ENCODE measurements at regions not wholly inside any gene's neighbourhood (a gene's known extent, or its start where the extent isn't known, plus 50 kb on each side); places are given as distances from the start of the nearest gene placed in this dataset.

GRCh38 chr11:23263466-23263865, 403.2 kb upstream of the CCDC179 start:
- H3K9me3 ChIP-seq (replicated peaks; ENCODE audit: low read length), result no peaks in the 10 kb centered on the region
- H3K27me3 ChIP-seq (ENCODE audit: control insufficient read depth, insufficient read depth, low read length), result no peaks in the 10 kb centered on the region
- no peak overlapping the region for H3K4me2 ChIP-seq (ENCODE audit: low read length)
- no peaks in the 10 kb centered on the region for H3K4me1 ChIP-seq (ENCODE audit: control insufficient read depth, insufficient read depth, low read length)
- H3K9ac ChIP-seq (ENCODE audit: low read depth, low read length), result no peak overlapping the region
- H3K36me3 ChIP-seq (ENCODE audit: insufficient read depth, low read length), result no peaks in the 10 kb centered on the region
- H3K4me3 ChIP-seq (ENCODE audit: low read length), result no peak overlapping the region

DNA sequence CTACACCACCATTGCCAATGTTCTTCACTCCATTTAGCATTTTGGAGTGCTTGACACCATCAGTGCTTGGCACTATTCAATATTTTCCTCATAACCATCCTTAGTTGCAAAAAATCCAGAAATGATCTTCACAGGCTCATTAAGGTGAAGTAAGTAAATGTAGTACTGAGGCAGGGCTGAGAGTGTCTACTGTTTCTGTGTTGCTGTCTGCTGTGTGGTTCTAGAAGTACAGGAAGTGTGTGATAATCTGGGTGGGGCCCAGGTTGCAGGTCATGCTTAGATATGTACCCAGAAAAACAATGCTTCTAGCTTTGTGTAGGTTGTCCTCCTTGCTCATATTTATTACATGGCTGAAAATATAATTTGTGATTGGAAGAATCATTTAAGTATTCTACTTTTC, 411.8 kb upstream of the CCDC179 start:
- H3K4me1 ChIP-seq (ENCODE audit: control insufficient read depth, insufficient read depth, low read length), result no peaks in the 10 kb centered on the region
- H3K4me3 ChIP-seq (ENCODE audit: low read length), result no peak overlapping the region
- H3K27me3 ChIP-seq (ENCODE audit: control insufficient read depth, insufficient read depth, low read length), result no peaks in the 10 kb centered on the region
- H3K9me3 ChIP-seq (replicated peaks; ENCODE audit: low read length), result no peaks in the 10 kb centered on the region
- no peaks in the 10 kb centered on the region for H3K36me3 ChIP-seq (ENCODE audit: insufficient read depth, low read length)
- H3K4me2 ChIP-seq (ENCODE audit: low read length), result no peak overlapping the region
- no peak overlapping the region for H3K9ac ChIP-seq (ENCODE audit: low read depth, low read length)

DNA sequence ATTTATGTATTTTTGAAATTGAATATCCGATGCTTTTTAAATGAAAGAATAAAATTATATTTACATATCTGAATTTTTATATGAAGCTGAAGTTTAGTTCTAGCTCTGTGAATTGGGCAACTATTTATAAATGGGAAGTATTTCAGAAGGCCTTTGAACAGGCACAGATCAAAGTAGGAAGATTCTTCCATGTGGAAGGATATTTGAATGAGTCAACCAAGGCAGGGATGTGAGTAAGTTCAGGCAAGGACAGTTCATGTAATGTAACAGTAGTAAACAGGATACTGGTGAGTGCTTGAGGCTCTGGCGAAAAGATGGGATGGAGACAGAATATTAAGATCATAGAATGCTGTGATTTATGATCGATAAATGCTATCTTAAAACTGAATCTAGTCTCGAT, 417.8 kb upstream of the CCDC179 start:
- no peaks in the 10 kb centered on the region for H3K9me3 ChIP-seq (replicated peaks; ENCODE audit: low read length)
- no peaks in the 10 kb centered on the region for H3K4me1 ChIP-seq (ENCODE audit: control insufficient read depth, insufficient read depth, low read length)

DNA sequence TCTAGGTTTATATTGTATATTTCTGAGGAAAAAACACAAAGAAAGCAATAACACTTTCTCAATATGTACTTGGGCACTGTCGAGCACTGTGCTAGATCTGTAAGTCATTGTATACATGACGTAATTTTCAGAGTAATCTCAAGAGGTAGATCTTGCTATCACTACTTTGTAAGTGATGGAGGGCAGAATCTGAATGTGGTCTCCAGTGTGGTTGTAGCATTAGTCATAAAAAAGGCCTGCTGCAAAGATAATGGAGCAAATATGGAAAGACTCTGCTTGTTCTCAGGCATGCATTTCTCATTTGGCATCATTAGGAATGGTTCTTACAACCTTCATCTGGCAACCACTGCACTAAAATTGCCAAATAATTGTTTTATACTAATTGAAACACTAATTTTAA, 419.8 kb upstream of the CCDC179 start:
- no peaks in the 10 kb centered on the region for H3K9me3 ChIP-seq (replicated peaks; ENCODE audit: low read length)
- no peak overlapping the region for H3K9ac ChIP-seq (ENCODE audit: low read depth, low read length)
- H3K36me3 ChIP-seq (ENCODE audit: insufficient read depth, low read length), result no peaks in the 10 kb centered on the region
- H3K4me1 ChIP-seq (ENCODE audit: control insufficient read depth, insufficient read depth, low read length), result no peaks in the 10 kb centered on the region
- H3K27me3 ChIP-seq (ENCODE audit: control insufficient read depth, insufficient read depth, low read length), result no peaks in the 10 kb centered on the region
- no peak overlapping the region for H3K4me3 ChIP-seq (ENCODE audit: low read length)
- H3K4me2 ChIP-seq (ENCODE audit: low read length), result no peak overlapping the region

More for the DNA sequence above, 417.8 kb upstream of the CCDC179 start:
- H3K9ac ChIP-seq (ENCODE audit: low read depth, low read length), result no peak overlapping the region
- no peak overlapping the region for H3K4me3 ChIP-seq (ENCODE audit: low read length)
- H3K27me3 ChIP-seq (ENCODE audit: control insufficient read depth, insufficient read depth, low read length), result no peaks in the 10 kb centered on the region
- no peaks in the 10 kb centered on the region for H3K36me3 ChIP-seq (ENCODE audit: insufficient read depth, low read length)
- no peak overlapping the region for H3K4me2 ChIP-seq (ENCODE audit: low read length)

GRCh38 chr11:23283666-23284065, 423.4 kb upstream of the CCDC179 start:
- Histone ChIP-seq H3K4me2 (ENCODE audit: low read length) (no peak overlapping the region), H3K4me1 (ENCODE audit: control insufficient read depth, insufficient read depth, low read length) (no peaks in the 10 kb centered on the region), H3K27me3 (ENCODE audit: control insufficient read depth, insufficient read depth, low read length) (no peaks in the 10 kb centered on the region), H3K4me3 (ENCODE audit: low read length) (no peak overlapping the region), H3K9me3 (replicated peaks; ENCODE audit: low read length) (no peaks in the 10 kb centered on the region), H3K36me3 (ENCODE audit: insufficient read depth, low read length) (no peaks in the 10 kb centered on the region), H3K9ac (ENCODE audit: low read depth, low read length) (no peak overlapping the region)

GRCh38 chr11:23284631-23285030, 424.4 kb upstream of the CCDC179 start:
- H3K27me3 ChIP-seq (ENCODE audit: control insufficient read depth, insufficient read depth, low read length), result no peaks in the 10 kb centered on the region
- H3K9me3 ChIP-seq (replicated peaks; ENCODE audit: low read length), result no peaks in the 10 kb centered on the region
- H3K4me1 ChIP-seq (ENCODE audit: control insufficient read depth, insufficient read depth, low read length), result no peaks in the 10 kb centered on the region
- H3K4me3 ChIP-seq (ENCODE audit: low read length), result no peak overlapping the region
- H3K4me2 ChIP-seq (ENCODE audit: low read length), result no peak overlapping the region
- H3K36me3 ChIP-seq (ENCODE audit: insufficient read depth, low read length), result no peaks in the 10 kb centered on the region
- no peak overlapping the region for H3K9ac ChIP-seq (ENCODE audit: low read depth, low read length)

- Histone ChIP-seq H3K36me3 (ENCODE audit: insufficient read depth, low read length) (no peaks in the 10 kb centered on the region), H3K9ac (ENCODE audit: low read depth, low read length) (no peak overlapping the region), H3K27me3 (ENCODE audit: control insufficient read depth, insufficient read depth, low read length) (no peaks in the 10 kb centered on the region), H3K4me3 (ENCODE audit: low read length) (no peak overlapping the region), H3K9me3 (replicated peaks; ENCODE audit: low read length) (peaks cover 6% of the 10 kb centered on the region), H3K4me2 (ENCODE audit: low read length) (no peak overlapping the region), H3K4me1 (ENCODE audit: control insufficient read depth, insufficient read depth, low read length) (no peaks in the 10 kb centered on the region)
These were observed 427.9 kb upstream of the CCDC179 start for GRCh38 chr11:23288003-23288783.

DNA sequence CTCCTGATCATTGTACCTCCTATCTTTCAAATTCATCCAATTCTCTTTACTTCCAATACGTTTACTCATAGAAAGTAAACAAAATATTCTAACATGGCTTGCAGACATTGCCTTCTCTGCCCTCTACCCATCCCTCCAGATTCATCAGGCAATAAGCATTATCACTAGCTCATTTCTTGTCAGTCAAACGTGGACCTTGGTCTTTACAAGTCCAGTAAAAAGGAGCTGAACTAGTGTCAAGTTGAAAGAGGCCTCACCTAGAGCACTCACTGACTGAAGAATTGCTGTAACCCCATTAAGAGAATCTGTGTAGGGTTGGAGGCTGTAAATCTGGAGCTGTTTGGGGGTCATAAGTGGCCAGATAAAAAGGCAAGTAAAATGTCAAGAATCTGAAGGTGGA, 435.0 kb upstream of the CCDC179 start:
- Histone ChIP-seq H3K4me3 (ENCODE audit: low read length) (no peak overlapping the region), H3K4me1 (ENCODE audit: control insufficient read depth, insufficient read depth, low read length) (no peaks in the 10 kb centered on the region), H3K9me3 (replicated peaks; ENCODE audit: low read length) (peaks cover 6% of the 10 kb centered on the region), H3K9ac (ENCODE audit: low read depth, low read length) (no peak overlapping the region), H3K36me3 (ENCODE audit: insufficient read depth, low read length) (no peaks in the 10 kb centered on the region), H3K27me3 (ENCODE audit: control insufficient read depth, insufficient read depth, low read length) (no peaks in the 10 kb centered on the region), H3K4me2 (ENCODE audit: low read length) (no peak overlapping the region)

GRCh38 chr11:23308041-23308440, 447.8 kb upstream of the CCDC179 start:
- Histone ChIP-seq H3K4me1 (ENCODE audit: control insufficient read depth, insufficient read depth, low read length) (no peaks in the 10 kb centered on the region), H3K36me3 (ENCODE audit: insufficient read depth, low read length) (no peaks in the 10 kb centered on the region), H3K27me3 (ENCODE audit: control insufficient read depth, insufficient read depth, low read length) (no peaks in the 10 kb centered on the region), H3K4me3 (ENCODE audit: low read length) (no peak overlapping the region), H3K4me2 (ENCODE audit: low read length) (no peak overlapping the region), H3K9ac (ENCODE audit: low read depth, low read length) (no peak overlapping the region), H3K9me3 (replicated peaks; ENCODE audit: low read length) (peaks cover 8% of the 10 kb centered on the region)

GRCh38 chr11:23310276-23310675, 450.0 kb upstream of the CCDC179 start:
- H3K36me3 ChIP-seq (ENCODE audit: insufficient read depth, low read length), result no peaks in the 10 kb centered on the region
- H3K4me3 ChIP-seq (ENCODE audit: low read length), result no peak overlapping the region
- no peaks in the 10 kb centered on the region for H3K4me1 ChIP-seq (ENCODE audit: control insufficient read depth, insufficient read depth, low read length)
- H3K4me2 ChIP-seq (ENCODE audit: low read length), result no peak overlapping the region
- H3K9ac ChIP-seq (ENCODE audit: low read depth, low read length), result no peak overlapping the region
- no peaks in the 10 kb centered on the region for H3K27me3 ChIP-seq (ENCODE audit: control insufficient read depth, insufficient read depth, low read length)
- peaks cover 4% of the 10 kb centered on the region for H3K9me3 ChIP-seq (replicated peaks; ENCODE audit: low read length)

DNA sequence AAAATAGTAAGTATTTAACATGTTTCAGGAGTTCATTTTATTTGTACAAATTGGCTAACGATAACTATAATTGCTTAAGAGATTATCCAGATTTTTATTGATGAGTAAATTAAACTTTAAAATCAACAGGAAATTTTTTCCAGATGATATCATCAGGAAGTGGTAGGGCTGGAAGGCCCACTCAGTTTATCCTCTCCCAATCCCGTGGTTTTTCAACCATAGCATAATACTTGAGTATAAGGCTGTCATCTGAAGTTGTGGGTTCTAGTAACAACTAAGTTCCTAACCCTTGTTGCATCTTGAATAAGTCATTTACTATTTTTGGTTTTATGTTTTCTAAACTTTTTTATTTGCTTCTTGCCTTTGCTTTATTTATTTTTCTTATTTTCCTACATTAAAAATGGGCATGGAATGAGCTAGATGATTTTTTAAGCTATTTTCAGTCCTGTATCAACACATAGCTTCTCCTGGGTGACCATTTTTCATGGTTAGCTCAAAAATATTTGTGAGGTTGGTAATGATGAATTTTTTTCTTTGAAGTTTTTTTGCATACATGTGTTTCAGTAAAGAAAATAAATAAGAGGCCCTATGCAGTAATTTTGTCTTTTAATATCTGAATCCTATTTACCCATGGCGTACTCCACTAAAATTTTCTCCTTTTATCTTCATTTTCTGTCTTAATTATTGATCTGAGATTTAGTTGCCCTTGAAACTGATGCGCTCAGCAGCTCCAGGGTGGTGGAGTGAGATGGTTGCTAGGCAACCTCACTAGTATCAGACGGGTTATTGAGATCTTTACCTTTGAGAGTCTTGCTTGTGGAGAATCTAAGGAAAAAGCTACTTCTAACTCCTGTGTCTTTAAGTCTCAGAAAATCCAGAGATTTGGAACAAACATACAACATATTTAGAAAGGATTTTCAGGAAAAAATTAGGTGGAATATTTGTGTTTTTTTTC, 452.0 kb upstream of the CCDC179 start:
- H3K9ac ChIP-seq (ENCODE audit: low read depth, low read length), result no peak overlapping the region
- H3K4me2 ChIP-seq (ENCODE audit: low read length), result no peak overlapping the region
- no peaks in the 10 kb centered on the region for H3K36me3 ChIP-seq (ENCODE audit: insufficient read depth, low read length)
- H3K27me3 ChIP-seq (ENCODE audit: control insufficient read depth, insufficient read depth, low read length), result no peaks in the 10 kb centered on the region
- H3K4me3 ChIP-seq (ENCODE audit: low read length), result no peak overlapping the region
- H3K9me3 ChIP-seq (replicated peaks; ENCODE audit: low read length), result no peaks in the 10 kb centered on the region
- H3K4me1 ChIP-seq (ENCODE audit: control insufficient read depth, insufficient read depth, low read length), result no peaks in the 10 kb centered on the region

Measured in skeletal muscle satellite cell (primary cell).